ENCODE measurements at regions not wholly inside any gene's neighbourhood (a gene's known extent, or its start where the extent isn't known, plus 50 kb on each side); places are given as distances from the start of the nearest gene placed in this dataset.

- no peak for DNase-seq
Measured at GRCh38 chr3:74501007-74501406, 113.5 kb downstream of the CNTN3 start.

DNA sequence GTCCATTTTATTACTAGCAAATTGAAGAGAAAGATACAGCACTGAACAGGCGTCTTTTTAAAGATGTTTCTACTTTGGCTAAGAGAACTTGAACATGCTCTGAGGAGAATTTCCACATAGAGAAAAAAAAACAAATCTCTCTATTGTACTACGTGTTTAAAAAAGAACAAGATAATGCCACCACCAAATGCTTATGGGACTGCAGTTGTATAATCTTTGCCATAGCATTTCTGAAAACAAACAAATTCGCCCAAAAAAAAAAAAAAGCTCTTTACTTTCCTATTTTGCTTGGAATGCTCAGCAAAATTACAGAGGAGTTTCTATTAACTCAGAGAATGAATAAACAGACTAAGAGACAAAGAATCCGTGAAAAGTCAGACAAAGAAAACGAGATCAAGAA lies 114.2 kb downstream of the CNTN3 start:
- no peak for DNase-seq

DNA sequence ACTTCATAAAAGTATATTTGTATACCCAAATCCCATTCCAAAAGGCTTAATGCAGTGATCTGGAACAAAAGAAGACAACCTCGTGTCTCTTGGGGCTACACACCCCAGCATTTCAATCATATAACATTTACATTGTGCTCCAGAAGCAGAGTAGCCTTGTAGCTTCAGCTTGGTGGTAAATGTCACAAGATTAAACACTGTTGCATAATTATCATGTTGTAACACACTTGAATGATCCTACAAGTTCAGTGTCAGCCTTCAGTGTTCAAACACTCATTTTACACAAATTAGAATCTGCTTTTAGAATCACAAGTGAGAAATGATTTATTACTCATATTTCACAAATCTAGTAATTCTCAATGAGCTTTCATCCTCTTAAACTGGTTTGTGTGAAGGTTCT lies 122.6 kb downstream of the CNTN3 start:
- no peak for DNase-seq

- no peak for DNase-seq
Measured at GRCh38 chr3:74489050-74489792, 125.2 kb downstream of the CNTN3 start.

DNA sequence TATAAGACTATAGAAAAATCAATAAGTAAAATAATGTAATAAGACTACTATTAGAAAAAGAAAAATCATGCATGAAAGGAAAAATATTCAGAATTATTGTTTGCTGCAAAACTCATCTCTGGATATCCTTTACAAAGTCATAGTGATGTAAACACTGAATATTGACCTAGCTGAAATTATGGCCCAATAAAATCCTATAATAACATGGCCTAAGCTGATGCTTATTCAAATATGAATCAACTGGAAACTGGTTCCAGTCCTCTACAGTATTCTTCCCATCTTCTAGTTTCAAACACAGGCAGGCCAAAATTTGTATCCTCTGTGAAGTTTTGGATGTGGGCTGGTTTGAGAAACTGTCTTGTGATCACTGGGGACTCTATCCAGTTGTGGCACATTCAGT lies 134.5 kb downstream of the CNTN3 start:
- no peak for DNase-seq

DNA sequence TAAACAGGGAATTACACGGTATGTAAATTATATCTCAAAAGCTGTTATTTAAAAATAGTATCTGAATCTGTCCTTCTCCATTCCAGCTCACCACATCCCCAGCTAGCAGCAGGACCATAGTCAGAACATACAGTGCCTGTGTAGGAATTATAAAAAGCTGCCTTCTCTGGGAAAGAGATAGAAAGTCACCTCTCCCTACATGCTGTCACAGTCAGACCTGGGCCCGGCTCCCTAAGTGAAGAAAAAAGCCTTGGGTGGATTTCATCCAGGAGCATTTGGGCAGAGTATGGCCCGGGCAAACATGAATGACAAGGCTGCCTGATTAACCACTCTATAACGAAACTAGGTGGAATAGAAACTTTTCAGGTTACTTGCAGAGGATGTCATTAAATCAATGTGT lies 144.1 kb downstream of the CNTN3 start:
- DNase-seq: no peak

DNA sequence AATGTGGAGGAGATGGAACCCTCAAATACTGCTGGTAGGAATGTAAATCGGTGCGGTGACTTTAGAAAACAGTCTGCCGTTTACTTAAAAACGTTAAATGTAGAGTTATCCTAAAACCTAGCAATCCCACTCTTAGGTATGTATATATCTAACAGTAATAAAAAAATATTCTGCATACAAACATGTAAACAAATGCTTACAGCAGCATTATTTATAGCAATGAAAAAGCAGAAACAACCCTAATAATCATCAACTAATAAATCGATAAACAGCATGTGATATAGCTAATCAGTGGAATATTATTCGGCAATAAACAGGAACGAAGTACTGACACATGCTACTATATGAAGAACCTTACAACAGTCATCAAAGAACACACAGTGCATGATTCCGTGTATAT lies 144.7 kb downstream of the CNTN3 start:
- no peak for DNase-seq

DNA sequence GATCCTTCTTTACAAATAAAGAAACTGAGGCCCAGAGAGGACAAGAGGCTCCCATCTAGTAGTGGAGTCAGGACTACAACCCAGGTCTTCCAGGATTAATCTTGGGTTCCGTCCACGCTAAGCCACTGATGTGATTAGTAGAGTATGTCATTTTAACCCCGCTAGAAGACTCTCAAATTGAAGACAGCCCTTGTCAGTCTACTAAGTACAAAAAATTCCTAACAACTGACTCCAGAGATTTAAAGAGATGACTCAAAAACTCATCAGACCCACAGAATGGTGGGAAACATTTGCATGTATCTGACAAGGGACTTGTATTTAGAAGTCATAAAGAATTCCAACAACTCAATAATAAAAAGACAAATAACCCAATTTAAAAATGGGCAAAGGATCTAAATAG lies 145.3 kb downstream of the CNTN3 start:
- DNase-seq: no peak

DNA sequence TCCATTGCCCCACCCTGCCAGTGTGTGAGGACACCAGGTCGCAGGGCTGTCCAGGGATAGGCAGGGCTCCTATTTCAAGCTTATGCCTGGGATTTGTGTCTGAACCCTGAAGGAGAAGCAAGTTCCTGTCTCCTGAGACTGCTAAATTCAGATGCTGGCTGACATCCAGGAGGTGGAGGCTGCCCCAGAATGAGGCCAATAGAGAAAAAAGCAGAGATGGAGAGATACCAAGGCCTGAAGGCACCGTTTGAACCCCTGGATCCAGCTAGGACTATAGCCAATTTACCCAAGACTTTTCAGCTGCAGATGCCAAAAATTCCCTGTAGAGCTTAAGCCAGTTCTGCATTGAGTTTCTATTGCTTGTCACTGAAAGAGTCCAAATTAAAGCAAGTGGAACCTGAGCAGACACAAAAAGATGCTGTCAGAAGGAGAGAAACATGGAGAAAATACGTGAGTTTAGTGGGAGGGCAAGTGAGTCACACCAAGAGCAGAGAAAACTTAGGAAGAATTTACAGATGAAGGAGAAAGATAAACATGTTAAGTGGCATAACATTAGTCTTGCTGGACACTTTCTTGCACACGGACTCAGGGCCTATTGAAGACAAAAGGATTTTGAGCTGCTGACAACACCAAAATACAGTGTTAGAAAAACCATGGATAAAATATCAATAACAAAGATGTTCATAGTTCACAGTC lies 148.6 kb downstream of the CNTN3 start:
- no peak for DNase-seq

- DNase-seq: no peak
Measured at GRCh38 chr3:74463515-74463914, 150.9 kb downstream of the CNTN3 start.

- no peak for DNase-seq
Measured at GRCh38 chr3:74456166-74456565, 158.3 kb downstream of the CNTN3 start.

DNA sequence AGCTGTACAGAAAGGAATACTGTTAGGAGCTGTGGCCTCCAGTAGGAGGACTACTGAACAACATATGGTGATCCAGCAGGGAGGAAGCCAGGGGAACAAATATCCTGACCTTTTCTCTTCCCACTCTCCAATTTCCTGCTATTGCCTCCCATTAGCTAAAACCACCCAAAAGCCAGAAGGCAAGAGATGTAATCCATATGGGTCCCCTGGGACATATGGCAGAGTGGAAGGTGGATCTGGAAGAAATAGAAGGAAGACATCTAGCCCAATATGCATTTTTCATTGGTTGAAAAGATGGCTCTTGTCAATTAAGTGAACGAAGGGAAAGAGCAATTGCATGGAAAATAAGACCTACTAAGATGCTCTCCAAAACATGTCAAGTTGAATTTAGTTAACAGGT lies 167.2 kb downstream of the CNTN3 start:
- no peak for DNase-seq

DNA sequence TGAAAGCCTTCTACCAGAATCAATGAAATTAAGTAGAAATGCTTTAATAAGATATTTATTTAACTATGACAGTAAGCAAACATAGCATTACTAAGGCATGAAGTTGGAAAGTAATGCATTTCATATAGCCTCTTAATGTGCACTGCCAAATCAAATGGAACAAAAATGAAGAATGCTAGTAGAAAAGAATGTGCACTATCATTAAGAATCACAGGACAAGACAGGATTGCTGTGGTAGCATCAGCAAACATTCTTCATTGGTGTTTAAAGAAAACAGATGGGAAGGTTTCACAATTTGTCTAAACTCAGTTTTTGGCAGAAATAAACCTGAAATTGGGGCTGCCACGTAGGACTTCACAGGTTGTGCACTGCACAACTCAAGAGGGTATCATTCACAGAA lies 168.9 kb downstream of the CNTN3 start:
- no peak for DNase-seq

GRCh38 chr3:74443102-74443501 lies 171.4 kb downstream of the CNTN3 start:
- DNase-seq: no peak

DNA sequence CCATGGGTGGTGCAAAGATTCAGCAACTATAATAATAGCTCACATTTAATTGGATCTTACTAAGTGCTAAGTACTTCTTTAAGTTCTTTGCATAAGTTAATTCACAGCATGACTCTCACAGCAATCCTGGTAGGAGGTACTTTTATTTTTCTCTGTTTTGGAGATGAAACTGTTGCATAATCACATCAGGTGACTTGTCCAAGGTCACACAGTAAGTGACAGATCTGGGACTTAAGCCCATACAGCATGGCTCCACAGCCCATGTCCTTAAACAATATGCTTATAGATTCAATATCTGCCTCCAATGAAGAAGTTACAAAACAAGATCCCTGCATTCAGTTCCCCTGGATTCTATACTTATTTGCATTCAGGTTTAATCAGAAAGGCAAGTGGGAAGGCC lies 171.8 kb downstream of the CNTN3 start:
- DNase-seq: no peak

- DNase-seq: no peak
Measured at GRCh38 chr3:74442068-74442467, 172.4 kb downstream of the CNTN3 start.

DNA sequence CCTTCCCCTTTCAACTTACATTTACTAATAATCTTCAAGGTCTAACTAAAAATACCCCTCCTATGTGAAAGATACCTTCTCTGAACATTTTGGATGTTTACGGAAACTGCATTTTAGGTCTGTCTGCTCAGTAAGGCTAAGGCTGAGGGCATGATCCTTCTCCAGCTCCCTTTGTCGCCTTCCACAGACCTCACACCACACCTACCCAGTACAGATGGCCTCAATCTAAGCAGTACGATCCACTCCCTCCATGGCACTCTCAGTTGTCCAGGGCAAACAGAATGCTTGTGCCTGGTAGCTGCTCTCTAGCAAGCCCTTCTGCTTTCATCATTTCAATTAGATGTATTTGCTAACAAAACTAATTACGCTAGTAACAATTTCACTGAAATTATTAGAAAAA lies 178.3 kb downstream of the CNTN3 start:
- DNase-seq: no peak

GRCh38 chr3:74435631-74436030 lies 178.8 kb downstream of the CNTN3 start:
- no peak for DNase-seq

- DNase-seq: no peak
Measured at GRCh38 chr3:74434406-74434805, 180.1 kb downstream of the CNTN3 start.

GRCh38 chr3:74426571-74426970 lies 187.9 kb downstream of the CNTN3 start:
- DNase-seq: no peak

GRCh38 chr3:74423867-74424266 lies 190.6 kb downstream of the CNTN3 start:
- no peak for DNase-seq

DNA sequence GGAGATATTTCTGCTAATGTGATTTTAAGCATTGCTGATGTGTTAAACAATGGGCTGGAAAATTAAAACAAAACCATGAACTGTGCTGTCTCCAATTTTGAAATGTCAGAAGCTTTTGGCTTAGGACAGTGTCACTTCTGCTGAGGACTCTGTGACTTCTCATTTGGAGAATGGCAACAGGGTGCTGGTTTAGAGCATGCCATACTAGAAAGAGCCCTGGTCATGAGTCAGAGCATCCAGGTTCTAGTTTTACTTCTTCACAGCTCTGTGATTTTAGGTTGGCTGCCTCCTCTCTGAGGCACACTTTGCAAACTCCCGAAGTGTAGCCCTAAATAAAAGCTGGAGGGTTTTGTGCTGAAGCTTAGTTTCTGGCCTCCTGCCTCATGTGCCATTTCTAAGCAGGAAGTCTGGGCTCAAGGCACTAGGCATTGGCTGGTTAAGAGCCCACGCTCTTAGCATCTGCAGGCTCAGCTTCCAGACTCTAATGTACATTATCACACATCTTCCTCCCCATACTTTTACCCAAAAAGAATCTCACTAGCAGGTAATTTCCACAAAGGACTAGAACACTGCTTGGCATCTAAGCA lies 193.8 kb downstream of the CNTN3 start:
- no peak for DNase-seq

GRCh38 chr3:74415731-74416130 lies 198.7 kb downstream of the CNTN3 start:
- no peak for DNase-seq

DNA sequence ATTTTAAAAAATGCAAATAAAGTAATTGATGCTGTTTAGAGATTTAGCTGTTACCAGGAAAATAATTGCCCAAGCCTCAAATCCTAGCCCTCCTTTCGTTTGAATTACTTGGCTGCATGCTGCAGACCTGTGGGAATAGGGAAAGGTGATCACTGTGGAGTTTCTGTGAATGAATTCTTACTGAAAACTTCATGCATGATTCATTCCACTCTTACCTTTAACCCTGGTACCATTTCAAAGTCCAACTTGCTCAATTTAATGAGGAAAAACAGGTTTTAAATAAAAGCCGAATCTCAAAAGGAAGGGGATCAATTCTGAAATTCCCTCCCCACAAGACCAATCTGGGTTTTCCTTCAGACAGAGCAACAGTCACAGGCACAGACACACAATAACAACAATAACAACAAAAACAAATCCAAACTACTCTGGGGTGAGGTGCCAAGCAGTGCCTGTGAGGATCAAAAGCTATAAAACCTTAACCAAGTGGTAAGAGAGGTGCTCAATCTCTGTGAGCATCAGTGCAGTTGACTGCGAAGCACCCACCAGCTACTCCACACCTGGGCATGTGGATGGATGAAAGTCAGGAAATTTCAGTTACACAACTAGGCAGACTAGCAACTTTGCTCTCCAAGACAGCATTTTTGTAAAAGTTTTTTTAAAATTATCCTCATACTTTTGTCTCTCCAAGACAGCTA lies 200.8 kb downstream of the CNTN3 start:
- DNase-seq: no peak
